GM18502 (cell line): ENCODE measurements at regions not wholly inside any gene's neighbourhood (a gene's known extent, or its start where the extent isn't known, plus 50 kb on each side); places are given as distances from the start of the nearest gene placed in this dataset.

Source experiments
- ATAC-seq: cut with Tn5 transposase; IDR thresholded peaks from one replicate; pipeline ENCODE4 v1.9.1; 2021; ENCODE audit warnings: mild to moderate bottlenecking; ENCODE audit not compliant: unreplicated experiment, poor library complexity

- no peak for ATAC-seq
Measured at GRCh38 chr6:20312606-20313005, 89.1 kb upstream of the E2F3 start.

DNA sequence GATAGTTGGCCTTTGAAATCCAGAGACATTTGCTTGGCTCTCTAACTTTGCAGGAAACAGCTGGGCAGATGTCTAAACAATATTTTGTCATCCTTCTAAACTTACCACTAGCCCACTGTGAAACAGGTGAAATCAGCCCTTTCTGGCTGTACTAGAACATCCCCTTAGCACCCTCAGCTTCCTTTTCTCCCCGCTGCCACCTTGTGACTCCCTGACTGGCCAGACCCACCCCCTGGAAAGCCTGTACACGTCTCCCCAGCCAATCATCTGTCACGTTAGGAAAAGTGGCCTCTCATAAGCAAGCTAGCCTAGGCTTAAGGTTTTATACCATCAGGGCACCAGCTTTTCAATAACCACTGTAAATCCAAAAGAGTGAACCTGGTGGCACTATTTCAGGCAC lies 88.6 kb upstream of the E2F3 start:
- ATAC-seq, result no peak

DNA sequence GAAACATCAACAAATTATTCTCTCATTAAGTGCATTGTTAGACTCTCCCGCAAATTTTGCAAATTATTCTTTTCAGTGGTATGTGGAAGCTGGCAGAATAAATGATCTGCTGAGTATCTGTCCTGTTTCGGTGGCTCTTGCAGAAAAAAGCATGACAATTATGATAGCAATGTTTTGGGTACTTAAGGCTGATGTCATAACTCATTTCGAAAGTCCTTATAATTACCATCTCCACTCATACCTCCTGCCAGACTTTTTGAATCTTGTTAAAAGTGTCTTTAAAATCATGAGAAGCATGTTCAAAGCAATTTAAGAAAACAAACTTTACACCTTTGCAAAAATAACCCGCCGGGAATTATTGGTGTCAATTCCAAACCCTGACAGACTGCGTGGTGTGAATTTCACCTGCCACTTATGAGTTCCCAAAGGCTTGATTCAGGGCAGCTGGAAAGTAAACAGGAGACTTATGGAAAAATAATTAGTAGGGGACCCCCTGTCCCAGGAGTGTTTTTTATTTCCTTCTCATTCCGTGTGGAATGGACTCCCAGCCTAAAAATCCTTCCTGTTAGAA lies 87.6 kb upstream of the E2F3 start:
- no peak for ATAC-seq

DNA sequence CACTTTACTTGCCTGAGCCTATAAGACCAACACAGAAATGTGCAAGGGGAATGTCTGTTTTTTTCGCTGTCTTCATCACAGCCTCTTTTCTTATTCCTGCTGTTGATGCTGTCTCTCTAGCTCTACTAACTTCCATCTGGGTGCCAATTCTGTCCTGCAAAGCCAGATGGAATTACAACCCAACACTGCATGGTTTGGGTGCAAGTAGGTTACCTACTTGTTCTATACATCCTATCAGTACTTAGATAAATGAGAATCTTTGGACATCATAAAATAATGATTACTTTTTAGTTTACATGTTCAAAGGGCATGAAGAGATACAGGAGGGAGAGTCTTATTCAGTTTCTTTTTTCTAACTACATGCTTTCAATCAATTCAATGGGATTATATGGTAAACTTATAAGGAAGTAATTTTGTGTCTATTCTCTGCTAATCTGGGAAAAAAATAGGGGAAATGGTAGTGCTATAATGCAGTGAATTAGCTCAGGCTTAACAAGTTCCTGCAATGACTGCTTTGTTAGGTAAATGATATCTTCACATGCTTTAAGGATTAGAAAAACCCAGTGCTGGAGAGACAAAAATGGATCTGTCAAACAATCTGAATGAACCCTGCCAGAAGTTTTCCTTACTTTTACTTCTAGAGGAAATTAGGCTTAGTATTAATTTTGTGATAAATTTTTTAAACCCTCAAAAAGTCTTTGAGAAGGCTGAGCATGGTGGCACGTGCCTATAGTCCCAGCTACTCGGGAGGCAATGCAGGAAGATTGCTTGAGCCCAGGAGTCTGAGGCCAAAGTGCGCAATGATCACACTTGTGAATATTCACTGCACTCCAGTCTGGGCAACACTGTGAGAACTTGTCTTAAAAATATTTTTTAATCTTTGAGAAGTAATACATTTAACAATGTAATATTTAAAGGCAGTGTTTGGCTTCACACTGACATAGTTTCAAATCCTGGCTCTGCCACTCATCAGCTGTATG lies 86.5 kb upstream of the E2F3 start:
- no peak for ATAC-seq

DNA sequence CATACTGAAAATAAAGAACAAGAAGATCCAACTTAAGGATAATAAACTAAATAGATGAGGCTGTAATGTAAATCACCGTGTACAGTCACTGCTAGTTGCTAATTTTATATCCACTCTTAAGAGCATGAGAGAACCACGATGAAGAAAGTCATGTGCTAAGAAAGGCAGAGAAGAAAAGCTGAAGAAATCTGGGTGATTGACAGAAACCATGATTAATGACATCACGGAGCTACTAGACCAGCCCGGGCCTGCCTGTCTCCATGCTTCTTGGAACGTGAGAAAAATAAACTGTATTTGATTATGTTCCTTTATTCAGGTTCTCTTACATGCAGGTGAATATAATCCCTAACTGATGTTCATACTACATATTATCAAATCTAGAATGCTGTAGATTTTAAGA lies 84.2 kb upstream of the E2F3 start:
- ATAC-seq, result no peak

GRCh38 chr6:20318851-20319387 lies 82.8 kb upstream of the E2F3 start:
- no peak for ATAC-seq

GRCh38 chr6:20319520-20320357 lies 81.9 kb upstream of the E2F3 start:
- ATAC-seq, result peak; percentile 99

DNA sequence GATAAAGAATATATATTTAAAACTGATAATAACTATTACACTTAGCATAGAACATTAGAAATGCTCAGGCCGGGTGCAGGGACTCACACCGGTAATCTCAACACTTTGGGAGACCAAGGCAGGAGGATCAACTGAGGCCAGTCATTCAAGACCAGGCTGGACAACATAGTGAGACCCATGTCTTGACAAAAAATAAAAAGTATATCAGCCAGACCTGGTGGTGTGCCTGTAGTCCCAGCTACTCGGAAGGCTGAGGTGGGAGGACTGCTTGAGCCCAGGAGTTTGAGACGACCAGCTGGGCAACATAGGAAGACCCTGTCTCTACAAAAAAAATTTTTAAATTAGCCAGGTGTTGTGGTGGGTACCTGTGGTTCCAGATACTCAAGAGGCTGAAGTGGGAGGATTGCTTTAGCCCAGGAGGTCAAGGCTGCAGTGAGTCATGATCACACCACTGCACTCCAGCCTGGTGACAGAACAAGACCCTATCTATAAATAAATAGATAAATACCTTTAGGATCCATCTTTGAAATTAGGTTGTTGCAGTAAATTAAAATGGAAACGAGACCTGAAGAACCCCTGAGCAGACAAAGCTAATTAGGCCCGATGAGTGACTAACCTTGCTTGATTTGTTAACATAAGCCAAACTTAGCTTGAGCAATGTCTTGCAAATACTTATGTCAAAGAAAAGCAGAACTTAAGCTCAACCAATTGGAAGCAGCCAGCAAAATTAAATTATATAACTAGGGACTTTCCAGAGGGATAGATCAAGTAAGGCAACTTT lies 75.8 kb upstream of the E2F3 start:
- no peak for ATAC-seq

GRCh38 chr6:20326422-20326728 lies 75.3 kb upstream of the E2F3 start:
- ATAC-seq, result no peak

DNA sequence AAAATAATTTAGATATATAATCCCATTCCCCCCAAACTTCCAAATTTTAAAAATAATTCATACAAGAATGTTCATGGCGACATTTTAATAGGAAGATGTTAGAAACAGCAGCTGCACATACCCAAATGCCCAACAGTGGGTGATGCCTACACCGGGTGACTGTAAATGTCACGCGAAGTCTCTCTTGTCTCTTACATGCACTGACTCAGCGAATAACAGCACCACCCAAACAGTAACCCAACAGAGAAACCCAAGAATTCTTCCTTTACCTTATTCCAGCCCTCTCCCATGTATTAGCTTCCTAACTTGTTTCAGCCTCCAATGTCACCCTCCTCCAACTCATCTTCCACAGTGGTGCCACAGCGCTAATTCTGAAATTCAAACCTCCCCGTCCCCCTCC lies 74.5 kb upstream of the E2F3 start:
- ATAC-seq, result no peak

- no peak for ATAC-seq
Measured at GRCh38 chr6:20328266-20328923, 73.3 kb upstream of the E2F3 start.

- no peak for ATAC-seq
Measured at GRCh38 chr6:20328924-20329300, 72.8 kb upstream of the E2F3 start.

GRCh38 chr6:20331042-20331441 lies 70.6 kb upstream of the E2F3 start:
- ATAC-seq, result no peak

- no peak for ATAC-seq
Measured at GRCh38 chr6:20331625-20332024, 70.1 kb upstream of the E2F3 start.

GRCh38 chr6:20332441-20333006 lies 69.2 kb upstream of the E2F3 start:
- ATAC-seq, result no peak

DNA sequence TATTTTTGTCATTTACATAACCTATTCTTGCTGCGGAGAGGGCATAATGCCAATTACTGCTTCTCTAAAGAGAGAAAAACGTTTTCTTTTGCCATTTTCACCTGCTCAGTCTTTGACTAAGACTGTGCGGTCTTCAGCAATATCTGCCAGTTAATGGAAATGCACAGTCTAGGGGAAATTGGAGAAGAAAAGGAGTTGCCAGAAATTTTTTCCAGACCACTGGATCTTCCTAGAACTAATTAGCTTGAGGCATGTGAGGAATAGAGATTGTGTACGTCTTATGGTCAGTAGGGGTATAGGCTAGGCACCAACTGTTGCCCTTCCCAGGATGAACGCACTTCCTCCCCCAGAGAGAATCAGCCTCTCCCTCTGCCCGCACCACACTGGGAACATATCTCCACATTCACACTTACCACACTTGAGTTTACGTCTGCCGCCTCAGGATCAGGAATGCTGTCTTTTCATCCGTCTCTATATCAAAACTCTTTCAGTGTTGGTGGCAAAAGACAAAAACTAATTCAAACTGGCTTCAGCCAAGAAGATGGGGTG lies 67.9 kb upstream of the E2F3 start:
- no peak for ATAC-seq

DNA sequence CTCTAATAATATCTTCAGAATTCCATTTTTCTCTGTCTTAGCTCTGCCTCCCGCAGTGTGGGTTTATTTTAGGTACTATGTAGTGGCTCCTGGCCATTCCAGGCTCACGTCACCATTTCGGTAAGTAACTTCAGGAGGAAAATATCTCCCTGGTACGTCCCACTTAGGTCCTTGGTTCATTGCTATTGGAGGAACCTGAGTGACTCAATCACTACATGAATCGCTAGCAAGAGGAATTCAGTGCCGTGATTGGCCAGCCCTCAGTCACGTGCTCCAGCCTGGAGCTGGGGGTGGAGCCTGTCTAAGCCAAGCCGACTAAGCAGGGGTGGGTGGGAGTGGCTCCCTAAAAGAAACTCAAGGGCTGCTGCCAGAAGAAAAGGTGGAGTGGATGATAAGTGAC lies 67.3 kb upstream of the E2F3 start:
- no peak for ATAC-seq

- no peak for ATAC-seq
Measured at GRCh38 chr6:20334962-20335361, 66.7 kb upstream of the E2F3 start.

DNA sequence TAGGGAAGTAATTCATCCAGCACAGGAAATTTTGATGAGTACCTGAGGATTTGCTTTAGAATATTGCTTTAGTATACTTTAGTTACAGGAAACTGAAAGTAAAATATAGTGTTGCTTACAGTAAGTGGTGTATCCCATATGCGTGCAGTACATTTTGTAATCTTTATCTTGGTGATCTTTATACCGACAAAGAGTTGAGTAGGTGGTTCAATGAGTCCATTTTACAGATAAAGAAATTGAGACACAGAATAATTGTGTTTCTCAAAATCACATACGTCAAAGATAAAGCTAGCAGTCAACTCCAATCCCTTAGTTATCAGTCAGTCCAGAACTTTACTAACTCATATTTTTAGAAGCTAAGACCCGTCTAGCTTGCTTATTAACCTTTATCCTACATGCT lies 65.8 kb upstream of the E2F3 start:
- no peak for ATAC-seq
